ENCODE measurements at regions not wholly inside any gene's neighbourhood (a gene's known extent, or its start where the extent isn't known, plus 50 kb on each side); places are given as distances from the start of the nearest gene placed in this dataset.

DNA sequence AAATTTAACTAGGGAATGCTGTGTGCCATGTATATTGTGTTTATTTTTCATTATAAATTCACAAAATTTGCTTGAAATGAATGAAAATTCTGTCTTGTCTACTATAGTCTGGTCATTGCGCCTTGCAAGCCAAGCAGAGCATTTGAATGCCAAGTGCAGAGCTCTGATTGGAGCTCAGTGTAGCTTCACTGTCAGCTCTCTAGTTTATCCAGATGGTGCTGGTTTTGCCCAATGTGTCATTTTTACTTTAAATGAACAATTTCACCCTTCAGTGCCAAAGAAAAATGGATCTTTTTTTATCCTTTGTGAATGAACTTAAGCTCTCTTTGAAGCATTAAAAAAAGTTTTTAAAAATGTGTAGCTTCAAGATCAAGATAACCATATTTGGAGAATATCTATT lies 225.6 kb upstream of the CACNA2D1 start (continued):
- no peak for TF ChIP-seq HDGF (IDR thresholded peaks at IDR 0.05)
- TF ChIP-seq, protein P1, sequence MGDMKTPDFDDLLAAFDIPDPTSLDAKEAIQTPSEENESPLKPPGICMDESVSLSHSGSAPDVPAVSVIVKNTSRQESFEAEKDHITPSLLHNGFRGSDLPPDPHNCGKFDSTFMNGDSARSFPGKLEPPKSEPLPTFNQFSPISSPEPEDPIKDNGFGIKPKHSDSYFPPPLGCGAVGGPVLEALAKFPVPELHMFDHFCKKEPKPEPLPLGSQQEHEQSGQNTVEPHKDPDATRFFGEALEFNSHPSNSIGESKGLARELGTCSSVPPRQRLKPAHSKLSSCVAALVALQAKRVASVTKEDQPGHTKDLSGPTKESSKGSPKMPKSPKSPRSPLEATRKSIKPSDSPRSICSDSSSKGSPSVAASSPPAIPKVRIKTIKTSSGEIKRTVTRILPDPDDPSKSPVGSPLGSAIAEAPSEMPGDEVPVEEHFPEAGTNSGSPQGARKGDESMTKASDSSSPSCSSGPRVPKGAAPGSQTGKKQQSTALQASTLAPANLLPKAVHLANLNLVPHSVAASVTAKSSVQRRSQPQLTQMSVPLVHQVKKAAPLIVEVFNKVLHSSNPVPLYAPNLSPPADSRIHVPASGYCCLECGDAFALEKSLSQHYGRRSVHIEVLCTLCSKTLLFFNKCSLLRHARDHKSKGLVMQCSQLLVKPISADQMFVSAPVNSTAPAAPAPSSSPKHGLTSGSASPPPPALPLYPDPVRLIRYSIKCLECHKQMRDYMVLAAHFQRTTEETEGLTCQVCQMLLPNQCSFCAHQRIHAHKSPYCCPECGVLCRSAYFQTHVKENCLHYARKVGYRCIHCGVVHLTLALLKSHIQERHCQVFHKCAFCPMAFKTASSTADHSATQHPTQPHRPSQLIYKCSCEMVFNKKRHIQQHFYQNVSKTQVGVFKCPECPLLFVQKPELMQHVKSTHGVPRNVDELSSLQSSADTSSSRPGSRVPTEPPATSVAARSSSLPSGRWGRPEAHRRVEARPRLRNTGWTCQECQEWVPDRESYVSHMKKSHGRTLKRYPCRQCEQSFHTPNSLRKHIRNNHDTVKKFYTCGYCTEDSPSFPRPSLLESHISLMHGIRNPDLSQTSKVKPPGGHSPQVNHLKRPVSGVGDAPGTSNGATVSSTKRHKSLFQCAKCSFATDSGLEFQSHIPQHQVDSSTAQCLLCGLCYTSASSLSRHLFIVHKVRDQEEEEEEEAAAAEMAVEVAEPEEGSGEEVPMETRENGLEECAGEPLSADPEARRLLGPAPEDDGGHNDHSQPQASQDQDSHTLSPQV (IDR thresholded peaks at IDR 0.05) = no peak
- TF ChIP-seq RELB (IDR thresholded peaks at IDR 0.05; ENCODE audit: low read depth) = no peak
- TF ChIP-seq PBX3 (IDR thresholded peaks at IDR 0.05; ENCODE audit: insufficient replicate concordance, low read depth, low read length) = no peak
- no peak for TF ChIP-seq MTA3 (IDR thresholded peaks at IDR 0.05; ENCODE audit: borderline replicate concordance, low read length)
- no peak for TF ChIP-seq PML (IDR thresholded peaks at IDR 0.05; ENCODE audit: low read length)
